Stimulated activated CD4-positive, alpha-beta T cell treated with anti-CD3 and anti-CD28 coated beads, Interleukin-1b, Interleukin-23, amount 100 ng/mL, for 24 hours (primary cell): ENCODE measurements at regions not wholly inside any gene's neighbourhood (a gene's known extent, or its start where the extent isn't known, plus 50 kb on each side); places are given as distances from the start of the nearest gene placed in this dataset.
"Not testable (repeated sequence)": the region's sequence is repeated elsewhere in the genome, so short reads cannot be mapped to it uniquely, and the experiment has no call there.

Experiments used
- DNase-seq, 4 experiments: peaks; one replicate each; pipeline ENCODE4 v3.0.0-alpha.2; 2020; ENCODE audit warnings: low read depth in 4 of 4, low spot score in 1 of 4

- no peak for DNase-seq
These were observed 196.4 kb downstream of the IGLL1 start for GRCh38 chr22:23383491-23384361.

- no peak for DNase-seq
These were observed 197.5 kb downstream of the IGLL1 start for GRCh38 chr22:23382428-23383218.

- DNase-seq: no peak
These were observed 198.2 kb downstream of the IGLL1 start for GRCh38 chr22:23381661-23382427.

GRCh38 chr22:23380911-23381310, 199.2 kb downstream of the IGLL1 start:
- DNase-seq: no peak

- DNase-seq: no peak
These were observed 199.9 kb downstream of the IGLL1 start for GRCh38 chr22:23380230-23380573.

- not testable (repeated sequence) for DNase-seq
These were observed 199.4 kb downstream of the BCR start for GRCh38 chr22:23379540-23380229.

- no peak for DNase-seq
These were observed 197.5 kb downstream of the BCR start for GRCh38 chr22:23377767-23378166.

- peak in 1 of 4 experiments; percentile 20 for DNase-seq
These were observed 195.9 kb downstream of the BCR start for GRCh38 chr22:23376256-23376655.

GRCh38 chr22:23375031-23375827, 194.9 kb downstream of the BCR start:
- DNase-seq: no peak

GRCh38 chr22:23373601-23374000, 193.3 kb downstream of the BCR start:
- no peak for DNase-seq

GRCh38 chr22:23370251-23370650, 189.9 kb downstream of the BCR start:
- no peak for DNase-seq

- DNase-seq: no peak
These were observed 188.9 kb downstream of the BCR start for GRCh38 chr22:23369054-23369685.
